K562 (cell line): ENCODE measurements at regions not wholly inside any gene's neighbourhood (a gene's known extent, or its start where the extent isn't known, plus 50 kb on each side); places are given as distances from the start of the nearest gene placed in this dataset.

Experiments
- ATAC-seq: fragments of 200-7000 bp; cut with Tn5 transposase; 3 replicates; pipeline ENCODE4 v1.9.1; 2020; ENCODE audit warnings: moderate library complexity
- BruUV-seq: library from RNA; stranded (reverse); fragments of 400-500 nt; replicated peaks from 2 replicates; lab custom pipeline; 2021; lab: Mats Ljungman, UMichigan
- CTCF ChIA-PET: fragments of 300-600 bp; formaldehyde crosslinking; extraction: SDS; loops from one replicate; lab custom pipeline; 2021; ENCODE audit warnings: low intra/inter-chr PET ratio; lab: Yijun Ruan, JAX
- POLR2A ChIA-PET: fragments of 300-600, 350-650 bp; sonication (Branson Sonifier 250); formaldehyde crosslinking; extraction: SDS; loops from one replicate; lab custom pipeline; 2021; ENCODE audit warnings: antibody characterized with exemption, inconsistent platforms; lab: Yijun Ruan, JAX
- DNase-seq, 4 experiments: peaks; one replicate each; pipeline versions ENCODE4 v3.0.0 to v3.0.0-alpha.2; 2011 to 2018; ENCODE audit warnings: low spot score in 3 of 4, mixed read lengths in 3 of 4; ENCODE audit errors: extremely low read depth in 1 of 4
- FAIRE-seq: peaks from 2 replicates; lab custom pipeline; 2011; peaks lifted over from hg19 to GRCh38; lab: Jason Lieb, UNC
- H2AFZ ChIP-seq: 2 replicates; pipeline ENCODE4 v1.6.0; 2011; ENCODE audit warnings: low read depth, low read length, control low read depth, inconsistent platforms
- H3K27ac ChIP-seq: fragments of 200-600 bp; 3 replicates; pipeline ENCODE4 v1.8.0; 2011; ENCODE audit warnings: low read depth, mild to moderate bottlenecking, control low read depth, inconsistent platforms, low read length, moderate library complexity, mixed read lengths; ENCODE audit errors: extremely low read depth
- H3K27me3 ChIP-seq, 2 experiments: fragments of 300-600 bp in 1 of 2; 2 replicates in 1 of 2; 3 replicates in 1 of 2; pipeline versions ENCODE4 v1.6.0 to v1.8.0; 2011; ENCODE audit warnings: inconsistent platforms in 2 of 2, low read length in 2 of 2, mild to moderate bottlenecking in 1 of 2, mixed read lengths in 1 of 2, moderate library complexity in 1 of 2; ENCODE audit not compliant: control insufficient read depth in 2 of 2, insufficient read depth in 2 of 2
- H3K36me3 ChIP-seq: fragments of 300-600 bp; 3 replicates; pipeline ENCODE4 v1.8.0; 2011; ENCODE audit warnings: mild to moderate bottlenecking, low read length, inconsistent platforms; ENCODE audit not compliant: control insufficient read depth, insufficient read depth
- H3K4me1 ChIP-seq, 2 experiments: fragments of 200-600 bp in 1 of 2; replicated peaks in 1 of 2; 2 replicates in 1 of 2; 3 replicates in 1 of 2; pipeline versions ENCODE4 v1.5.1 to v1.8.0; 2011; ENCODE audit warnings: inconsistent platforms in 2 of 2, low read length in 2 of 2, mild to moderate bottlenecking in 1 of 2, mixed read lengths in 1 of 2, moderate library complexity in 1 of 2; ENCODE audit not compliant: control insufficient read depth in 2 of 2, insufficient read depth in 2 of 2
- H3K4me2 ChIP-seq: 2 replicates; pipeline ENCODE4 v1.6.1; 2011; ENCODE audit warnings: low read length, control low read depth, inconsistent platforms, mixed read lengths; ENCODE audit not compliant: insufficient read depth
- H3K4me3 ChIP-seq: fragments of 200-600 bp; sonication (generic), shearing (Covaris generic); 2 replicates; pipeline ENCODE4 v1.5.1; 2016; ENCODE audit warnings: control low read depth, inconsistent platforms
- H3K79me2 ChIP-seq: fragments of 200-600 bp; 3 replicates; pipeline ENCODE4 v1.8.0; 2011; ENCODE audit warnings: low read length, inconsistent platforms; ENCODE audit not compliant: control insufficient read depth, insufficient read depth
- H3K9ac ChIP-seq, 2 experiments: 2 replicates each; pipeline versions ENCODE4 v1.6.0 to v1.6.1; 2011; ENCODE audit warnings: low read depth in 2 of 2, low read length in 2 of 2, control low read depth in 1 of 2, inconsistent platforms in 1 of 2, mild to moderate bottlenecking in 1 of 2, mixed read lengths in 1 of 2; ENCODE audit not compliant: insufficient read depth in 1 of 2
- H3K9me1 ChIP-seq: one replicate; pipeline ENCODE4 v1.6.0; 2011; ENCODE audit warnings: inconsistent platforms, mild to moderate bottlenecking, low read length, moderate library complexity; ENCODE audit not compliant: control insufficient read depth, insufficient read depth
- H3K9me3 ChIP-seq: replicated peaks from 2 replicates; pipeline ENCODE4 v1.5.1; 2011; ENCODE audit warnings: low read depth, low read length, inconsistent platforms; ENCODE audit not compliant: control insufficient read depth, insufficient read depth
- H4K20me1 ChIP-seq: replicated peaks from 2 replicates; pipeline ENCODE4 v1.6.1; 2011; ENCODE audit warnings: low read length, inconsistent platforms, mixed read lengths; ENCODE audit not compliant: control insufficient read depth, insufficient read depth
- FOS ChIP-seq: IDR thresholded peaks from 3 replicates; pipeline ENCODE4 v1.6.1; 2011; ENCODE audit not compliant: insufficient read length; ENCODE audit errors: extremely low read depth
- MEF2A ChIP-seq: IDR thresholded peaks from 2 replicates; pipeline ENCODE4 v1.6.1; 2011; ENCODE audit warnings: low read depth, mild to moderate bottlenecking, low read length, moderate library complexity; ENCODE audit not compliant: control insufficient read depth
- MTA1 ChIP-seq: fragments of 450-650 bp; IDR thresholded peaks from 2 replicates; pipeline ENCODE4 v1.6.1; 2017; ENCODE audit warnings: borderline replicate concordance
- NR1H2 ChIP-seq: sonication (generic); formaldehyde crosslinking; IDR thresholded peaks from 2 replicates; pipeline ENCODE4 v1.4.0; 2020; ENCODE audit warnings: mild to moderate bottlenecking, missing genetic modification reagents
- POLR2H ChIP-seq: IDR thresholded peaks from 2 replicates; pipeline ENCODE4 v1.6.1; 2016; ENCODE audit warnings: missing genetic modification characterization, low read depth, mild to moderate bottlenecking, control low read depth, missing compliant biosample characterization, moderate library complexity
- SREBF1 ChIP-seq: fragments of 150-350 bp; IDR thresholded peaks from 2 replicates; pipeline ENCODE4 v1.6.1; 2014; ENCODE audit warnings: antibody characterized with exemption, low read depth, low read length, borderline replicate concordance
- ZNF347 ChIP-seq: fragments of 450-650 bp; formaldehyde crosslinking; IDR thresholded peaks from 2 replicates; pipeline ENCODE4 v1.4.0; 2020; ENCODE audit warnings: low read depth, mild to moderate bottlenecking, moderate library complexity
- ZNF444 ChIP-seq: fragments of 250-450 bp; sonication (Bioruptor Pico); IDR thresholded peaks from 2 replicates; pipeline ENCODE4 v1.4.0; 2020; ENCODE audit warnings: mild to moderate bottlenecking, moderate library complexity
- WGBS: fragments of 100-300 bp; shearing (Covaris generic); methylation state at CpG from one replicate; pipeline ENCODE4 v1.1.6; 2016; ENCODE audit warnings: low coverage, mixed read lengths; ENCODE audit not compliant: insufficient coverage; ENCODE audit errors: missing lambda C conversion rate; 5-methylcytosine and 5-hydroxymethylcytosine counted together
- in situ Hi-C: fragments of 300-500 bp; cut with MboI; formaldehyde crosslinking; loops from 4 replicates; pipeline ENCODE4 v1.15.0; 2018; ENCODE audit warnings: inconsistent platforms, mixed read lengths
- intact Hi-C: fragments of 100-400 bp; cut with micrococcal nuclease; formaldehyde crosslinking; loops from 2 replicates; pipeline ENCODE4 v1.14.2; 2022
- TF ChIP-seq, protein P1 (sequence below): fragments of 250-450 bp; sonication (Bioruptor Pico); IDR thresholded peaks from 2 replicates; pipeline ENCODE4 v1.8.0; 2021; ENCODE audit warnings: moderate library complexity, mild to moderate bottlenecking, inconsistent platforms
- TF ChIP-seq, protein P2 (sequence below): fragments of 450-650 bp; formaldehyde crosslinking; IDR thresholded peaks from 2 replicates; pipeline ENCODE4 v1.4.0; 2020; ENCODE audit warnings: mild to moderate bottlenecking, moderate library complexity
- TF ChIP-seq, protein P3 (sequence below): sonication (generic); formaldehyde crosslinking; IDR thresholded peaks from 2 replicates; pipeline ENCODE4 v1.8.0; 2022; ENCODE audit warnings: mild to moderate bottlenecking, low read depth, missing genetic modification reagents

DNA sequence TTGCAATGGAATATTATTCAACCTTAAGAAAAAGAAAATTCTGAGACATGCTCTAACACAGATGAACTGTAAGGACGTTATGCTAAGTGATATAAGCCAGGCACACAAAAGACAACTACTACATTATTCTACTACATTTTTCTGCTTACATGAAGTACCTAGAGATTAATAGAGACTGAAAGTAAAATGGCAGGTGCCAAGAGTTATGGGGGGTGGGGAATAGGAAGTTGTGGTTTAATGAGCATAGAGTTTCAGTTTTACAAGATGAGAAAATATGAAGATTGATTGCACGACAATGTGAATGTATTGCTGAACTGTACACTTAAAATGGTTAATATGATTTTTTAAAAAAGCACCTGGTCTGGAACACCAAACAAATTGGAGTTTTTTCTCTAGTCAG is 1231.6 kb upstream of the DDX18 start:
- FAIRE-seq = no peak
- WGBS = 0% methylated on average over 2 of the region's 2 CpGs
- no peaks in the 10 kb centered on the region for H3K4me1 ChIP-seq
- H3K4me3 ChIP-seq = no peak overlapping the region
- TF ChIP-seq ZNF444 (CRISPR knock-in tag) (no peak), POLR2H (tag) (no peak), ZNF347 (CRISPR knock-in tag) (no peak), FOS (no peak), MTA1 (no peak), SREBF1 (no peak), NR1H2 (CRISPR knock-in tag) (no peak), MEF2A (no peak)
- TF ChIP-seq, protein P1, sequence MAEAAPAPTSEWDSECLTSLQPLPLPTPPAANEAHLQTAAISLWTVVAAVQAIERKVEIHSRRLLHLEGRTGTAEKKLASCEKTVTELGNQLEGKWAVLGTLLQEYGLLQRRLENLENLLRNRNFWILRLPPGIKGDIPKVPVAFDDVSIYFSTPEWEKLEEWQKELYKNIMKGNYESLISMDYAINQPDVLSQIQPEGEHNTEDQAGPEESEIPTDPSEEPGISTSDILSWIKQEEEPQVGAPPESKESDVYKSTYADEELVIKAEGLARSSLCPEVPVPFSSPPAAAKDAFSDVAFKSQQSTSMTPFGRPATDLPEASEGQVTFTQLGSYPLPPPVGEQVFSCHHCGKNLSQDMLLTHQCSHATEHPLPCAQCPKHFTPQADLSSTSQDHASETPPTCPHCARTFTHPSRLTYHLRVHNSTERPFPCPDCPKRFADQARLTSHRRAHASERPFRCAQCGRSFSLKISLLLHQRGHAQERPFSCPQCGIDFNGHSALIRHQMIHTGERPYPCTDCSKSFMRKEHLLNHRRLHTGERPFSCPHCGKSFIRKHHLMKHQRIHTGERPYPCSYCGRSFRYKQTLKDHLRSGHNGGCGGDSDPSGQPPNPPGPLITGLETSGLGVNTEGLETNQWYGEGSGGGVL (CRISPR knock-in tag) = no peak
- TF ChIP-seq, protein P2, sequence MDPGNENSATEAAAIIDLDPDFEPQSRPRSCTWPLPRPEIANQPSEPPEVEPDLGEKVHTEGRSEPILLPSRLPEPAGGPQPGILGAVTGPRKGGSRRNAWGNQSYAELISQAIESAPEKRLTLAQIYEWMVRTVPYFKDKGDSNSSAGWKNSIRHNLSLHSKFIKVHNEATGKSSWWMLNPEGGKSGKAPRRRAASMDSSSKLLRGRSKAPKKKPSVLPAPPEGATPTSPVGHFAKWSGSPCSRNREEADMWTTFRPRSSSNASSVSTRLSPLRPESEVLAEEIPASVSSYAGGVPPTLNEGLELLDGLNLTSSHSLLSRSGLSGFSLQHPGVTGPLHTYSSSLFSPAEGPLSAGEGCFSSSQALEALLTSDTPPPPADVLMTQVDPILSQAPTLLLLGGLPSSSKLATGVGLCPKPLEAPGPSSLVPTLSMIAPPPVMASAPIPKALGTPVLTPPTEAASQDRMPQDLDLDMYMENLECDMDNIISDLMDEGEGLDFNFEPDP (CRISPR knock-in tag) = no peak
- TF ChIP-seq, protein P3, sequence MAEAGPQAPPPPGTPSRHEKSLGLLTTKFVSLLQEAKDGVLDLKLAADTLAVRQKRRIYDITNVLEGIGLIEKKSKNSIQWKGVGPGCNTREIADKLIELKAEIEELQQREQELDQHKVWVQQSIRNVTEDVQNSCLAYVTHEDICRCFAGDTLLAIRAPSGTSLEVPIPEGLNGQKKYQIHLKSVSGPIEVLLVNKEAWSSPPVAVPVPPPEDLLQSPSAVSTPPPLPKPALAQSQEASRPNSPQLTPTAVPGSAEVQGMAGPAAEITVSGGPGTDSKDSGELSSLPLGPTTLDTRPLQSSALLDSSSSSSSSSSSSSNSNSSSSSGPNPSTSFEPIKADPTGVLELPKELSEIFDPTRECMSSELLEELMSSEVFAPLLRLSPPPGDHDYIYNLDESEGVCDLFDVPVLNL (CRISPR knock-in tag) = no peak
- no TSS peak for BruUV-seq
- ChIA-PET POLR2A (no interaction called here), CTCF (no interaction called here)
- in situ Hi-C loops = no loop called here
- H3K9ac ChIP-seq = no peak overlapping the region
- no peaks in the 10 kb centered on the region for H4K20me1 ChIP-seq
- no peak for ATAC-seq
- intact Hi-C loops = no loop called here
- no peaks in the 10 kb centered on the region for H3K9me3 ChIP-seq
- H3K27me3 ChIP-seq = no peaks in the 10 kb centered on the region
- H3K27ac ChIP-seq = no peak overlapping the region
- no peaks in the 10 kb centered on the region for H3K9me1 ChIP-seq
- no peak for DNase-seq
- no peak overlapping the region for H2AFZ ChIP-seq
- H3K4me2 ChIP-seq = no peak overlapping the region
- H3K79me2 ChIP-seq = no peaks in the 10 kb centered on the region
- no peaks in the 10 kb centered on the region for H3K36me3 ChIP-seq
